Right atrium auricular region (tissue), 2 donors: ENCODE measurements at regions not wholly inside any gene's neighbourhood (a gene's known extent, or its start where the extent isn't known, plus 50 kb on each side); places are given as distances from the start of the nearest gene placed in this dataset.

Experiments used
- DNase-seq: peaks from one replicate; pipeline ENCODE4 v3.0.0-alpha.2; 2019; ENCODE audit warnings: low spot score
- H3K27ac ChIP-seq, 2 donors: fragments of 200-600 bp; sonication (generic); 1 replicate in 1 of 2; 2 replicates in 1 of 2; pipeline ENCODE4 v1.5.1; 2016 to 2019
- H3K27me3 ChIP-seq, 2 donors: fragments of 200-600 bp; sonication (generic); one replicate each; pipeline versions ENCODE4 v1.5.1 to v1.6.0; 2017 to 2019
- H3K36me3 ChIP-seq: fragments of 200-600 bp; sonication (generic); one replicate; pipeline ENCODE4 v1.5.1; 2016
- H3K4me1 ChIP-seq, 2 donors: fragments of 200-600 bp; sonication (generic); one replicate each; pipeline versions ENCODE4 v1.5.1 to v1.6.0; 2017 to 2019
- H3K4me3 ChIP-seq, 2 donors: fragments of 200-600 bp; sonication (generic); 1 replicate in 1 of 2; 2 replicates in 1 of 2; pipeline ENCODE4 v1.5.1; 2017 to 2019; ENCODE audit warnings: mild to moderate bottlenecking in 1 of 2, moderate library complexity in 1 of 2
- H3K9me3 ChIP-seq, 2 donors: fragments of 200-600 bp; sonication (generic); one replicate each; pipeline ENCODE4 v1.5.1; 2019
- CTCF ChIP-seq, 2 donors: fragments of 200-600 bp; sonication (generic); IDR thresholded peaks; one replicate each; pipeline ENCODE4 v1.5.1; 2019; ENCODE audit warnings: antibody characterized with exemption in 2 of 2

GRCh38 chr1:219308367-219308766 is 134.7 kb downstream of the LYPLAL1 start:
- Histone ChIP-seq H3K9me3 (peaks cover 0 to 11% of the 10 kb centered on the region in 2 donors), H3K4me3 (no peak overlapping the region), H3K27ac (no peak overlapping the region), H3K36me3 (no peaks in the 10 kb centered on the region), H3K27me3 (no peaks in the 10 kb centered on the region), H3K4me1 (peaks cover 0 to 11% of the 10 kb centered on the region in 2 donors)
- no peak for DNase-seq
- TF ChIP-seq CTCF (IDR thresholded peaks at IDR 0.05), result no peak

GRCh38 chr1:219304227-219305226 is 130.8 kb downstream of the LYPLAL1 start:
- no peaks in the 10 kb centered on the region for H3K27me3 ChIP-seq
- peaks cover 0 to 11% of the 10 kb centered on the region in 2 donors for H3K9me3 ChIP-seq
- no peaks in the 10 kb centered on the region for H3K36me3 ChIP-seq
- peaks cover 0 to 11% of the 10 kb centered on the region in 2 donors for H3K4me1 ChIP-seq
- H3K27ac ChIP-seq, result peak overlapping the region in 1 of 2 donors; percentile 85
- TF ChIP-seq CTCF (IDR thresholded peaks at IDR 0.05), result no peak
- DNase-seq, result no peak
- H3K4me3 ChIP-seq, result no peak overlapping the region

GRCh38 chr1:219302697-219303096 is 129.0 kb downstream of the LYPLAL1 start:
- Histone ChIP-seq H3K36me3 (no peaks in the 10 kb centered on the region), H3K4me3 (no peak overlapping the region), H3K27me3 (no peaks in the 10 kb centered on the region), H3K27ac (no peak overlapping the region), H3K9me3 (peaks cover 0 to 5% of the 10 kb centered on the region in 2 donors), H3K4me1 (peaks cover 0 to 17% of the 10 kb centered on the region in 2 donors)
- TF ChIP-seq CTCF (IDR thresholded peaks at IDR 0.05), result no peak
- DNase-seq, result no peak

GRCh38 chr1:219299420-219299819 is 125.7 kb downstream of the LYPLAL1 start:
- Histone ChIP-seq H3K4me1 (peaks cover 0 to 9% of the 10 kb centered on the region in 2 donors), H3K9me3 (no peaks in the 10 kb centered on the region), H3K4me3 (no peak overlapping the region), H3K27me3 (no peaks in the 10 kb centered on the region), H3K36me3 (no peaks in the 10 kb centered on the region), H3K27ac (peak overlapping the region in 1 of 2 donors; percentile 58)
- no peak for DNase-seq
- TF ChIP-seq CTCF (IDR thresholded peaks at IDR 0.05), result no peak

- Histone ChIP-seq H3K4me1 (peaks cover 0 to 6% of the 10 kb centered on the region in 2 donors), H3K9me3 (no peaks in the 10 kb centered on the region), H3K27ac (peak overlapping the region; percentile 50 to 58), H3K27me3 (no peaks in the 10 kb centered on the region), H3K36me3 (no peaks in the 10 kb centered on the region), H3K4me3 (no peak overlapping the region)
- TF ChIP-seq CTCF (IDR thresholded peaks at IDR 0.05), result no peak
- peak; percentile 65 for DNase-seq
These were observed 125.0 kb downstream of the LYPLAL1 start for GRCh38 chr1:219298571-219299148.
